Choroid plexus epithelial cell (primary cell): ENCODE measurements at regions not wholly inside any gene's neighbourhood (a gene's known extent, or its start where the extent isn't known, plus 50 kb on each side); places are given as distances from the start of the nearest gene placed in this dataset.

ENCODE experiments used
- DNase-seq: peaks from one replicate; pipeline ENCODE4 v3.0.0-alpha.2; 2010; ENCODE audit warnings: low read depth
- H3K4me3 ChIP-seq: 2 replicates; pipeline ENCODE4 v1.5.1; 2011; ENCODE audit warnings: low read depth, mild to moderate bottlenecking, control low read depth, low read length, moderate library complexity
- CTCF ChIP-seq: conservative IDR thresholded peaks from 2 replicates; pipeline ENCODE4 v1.5.1; 2011; ENCODE audit warnings: low read depth, mild to moderate bottlenecking, control low read depth, inconsistent platforms, low read length, moderate library complexity

- no peak overlapping the region for H3K4me3 ChIP-seq
- no peak for TF ChIP-seq CTCF
- no peak for DNase-seq
These were observed 510.0 kb downstream of the NLGN4X start for GRCh38 chrX:5718651-5719050.

- no peak for TF ChIP-seq CTCF
- DNase-seq = no peak
- H3K4me3 ChIP-seq = no peak overlapping the region
These were observed 512.0 kb downstream of the NLGN4X start for GRCh38 chrX:5716666-5717065.

- H3K4me3 ChIP-seq = no peak overlapping the region
- no peak for TF ChIP-seq CTCF
- no peak for DNase-seq
These were observed 520.4 kb downstream of the NLGN4X start for GRCh38 chrX:5708251-5708650.

GRCh38 chrX:5702890-5703289 is 525.8 kb downstream of the NLGN4X start:
- no peak for TF ChIP-seq CTCF
- H3K4me3 ChIP-seq = no peak overlapping the region
- DNase-seq = no peak

GRCh38 chrX:5695971-5696370 is 532.7 kb downstream of the NLGN4X start:
- no peak for TF ChIP-seq CTCF

GRCh38 chrX:5683996-5684395 is 544.7 kb downstream of the NLGN4X start:
- DNase-seq = no peak
- no peak overlapping the region for H3K4me3 ChIP-seq
- no peak for TF ChIP-seq CTCF

More at GRCh38 chrX:5695971-5696370, 532.7 kb downstream of the NLGN4X start:
- DNase-seq = no peak
- H3K4me3 ChIP-seq = no peak overlapping the region

- no peak overlapping the region for H3K4me3 ChIP-seq
- DNase-seq = no peak
- no peak for TF ChIP-seq CTCF
These were observed 547.5 kb downstream of the NLGN4X start for GRCh38 chrX:5681159-5681558.
